GM19238 (cell line): ENCODE measurements at regions not wholly inside any gene's neighbourhood (a gene's known extent, or its start where the extent isn't known, plus 50 kb on each side); places are given as distances from the start of the nearest gene placed in this dataset.

Source experiments
- DNase-seq: peaks from one replicate; pipeline ENCODE4 v3.0.0; 2011; ENCODE audit warnings: low spot score; ENCODE audit not compliant: insufficient read length

- no peak for DNase-seq
Observed at GRCh38 chr6:28766426-28766825, 157.4 kb downstream of the TRIM27 start.

GRCh38 chr6:28767133-28767532 lies 156.7 kb downstream of the TRIM27 start:
- no peak for DNase-seq

- no peak for DNase-seq
Observed at GRCh38 chr6:28767691-28768090, 156.1 kb downstream of the TRIM27 start.

GRCh38 chr6:28768187-28768913 lies 155.4 kb downstream of the TRIM27 start:
- no peak for DNase-seq

- no peak for DNase-seq
Observed at GRCh38 chr6:28769626-28770402, 154.0 kb downstream of the TRIM27 start.

GRCh38 chr6:28770732-28771131 lies 153.1 kb downstream of the TRIM27 start:
- no peak for DNase-seq

- no peak for DNase-seq
Observed at GRCh38 chr6:28771401-28772267, 152.2 kb downstream of the TRIM27 start.

GRCh38 chr6:28772480-28773381 lies 151.1 kb downstream of the TRIM27 start:
- no peak for DNase-seq

GRCh38 chr6:28774292-28775051 lies 149.3 kb downstream of the TRIM27 start:
- no peak for DNase-seq

- no peak for DNase-seq
Observed at GRCh38 chr6:28775052-28775376, 148.8 kb downstream of the TRIM27 start.

GRCh38 chr6:28775405-28776129 lies 148.2 kb downstream of the TRIM27 start:
- DNase-seq, result no peak

- DNase-seq, result no peak
Observed at GRCh38 chr6:28776269-28777146, 147.3 kb downstream of the TRIM27 start.

GRCh38 chr6:28777147-28777461 lies 146.7 kb downstream of the TRIM27 start:
- no peak for DNase-seq

GRCh38 chr6:28782113-28782673 lies 141.6 kb downstream of the TRIM27 start:
- no peak for DNase-seq

- DNase-seq, result no peak
Observed at GRCh38 chr6:28785962-28786679, 137.7 kb downstream of the TRIM27 start.

GRCh38 chr6:28789553-28790083 lies 134.2 kb downstream of the TRIM27 start:
- no peak for DNase-seq

- DNase-seq, result no peak
Observed at GRCh38 chr6:28791002-28791383, 132.8 kb downstream of the TRIM27 start.
